Femur (tissue), 1 donor: ENCODE measurements at regions not wholly inside any gene's neighbourhood (a gene's known extent, or its start where the extent isn't known, plus 50 kb on each side); places are given as distances from the start of the nearest gene placed in this dataset.
A peak's percentile ranks its signal among the peaks of the same experiment; 100 is the strongest.
"Not testable (repeated sequence)": the region's sequence is repeated elsewhere in the genome, so short reads cannot be mapped to it uniquely, and the experiment has no call there.

ENCODE experiments used
- DNase-seq: peaks from one replicate; pipeline ENCODE4 v3.0.0-alpha.2; 2017

GRCh38 chr1:168826269-168826668, 97.3 kb upstream of the DPT start:
- no peak for DNase-seq

GRCh38 chr1:168827557-168827956, 98.6 kb upstream of the DPT start:
- no peak for DNase-seq

GRCh38 chr1:168829876-168830275, 100.9 kb upstream of the DPT start:
- DNase-seq: no peak

GRCh38 chr1:168830562-168830961, 101.6 kb upstream of the DPT start:
- no peak for DNase-seq

GRCh38 chr1:168832661-168833060, 103.7 kb upstream of the DPT start:
- peak; percentile 35 for DNase-seq

GRCh38 chr1:168833362-168833761, 104.4 kb upstream of the DPT start:
- DNase-seq: no peak

- DNase-seq: no peak
Measured at GRCh38 chr1:168833801-168834224, 104.8 kb upstream of the DPT start.

- no peak for DNase-seq
Measured at GRCh38 chr1:168834225-168834872, 105.3 kb upstream of the DPT start.

GRCh38 chr1:168835176-168835575, 106.2 kb upstream of the DPT start:
- DNase-seq: no peak

- no peak for DNase-seq
Measured at GRCh38 chr1:168835791-168836190, 106.8 kb upstream of the DPT start.

GRCh38 chr1:168836469-168836868, 107.5 kb upstream of the DPT start:
- no peak for DNase-seq

- not testable (repeated sequence) for DNase-seq
Measured at GRCh38 chr1:168837230-168837629, 108.2 kb upstream of the DPT start.

GRCh38 chr1:168842306-168842705, 113.3 kb upstream of the DPT start:
- no peak for DNase-seq

GRCh38 chr1:168842916-168843315, 113.9 kb upstream of the DPT start:
- no peak for DNase-seq

GRCh38 chr1:168843401-168843800, 114.4 kb upstream of the DPT start:
- DNase-seq: no peak

- DNase-seq: no peak
Measured at GRCh38 chr1:168843950-168844349, 114.9 kb upstream of the DPT start.

- DNase-seq: no peak
Measured at GRCh38 chr1:168845140-168845539, 116.1 kb upstream of the DPT start.

- DNase-seq: no peak
Measured at GRCh38 chr1:168848051-168848450, 119.0 kb upstream of the DPT start.

GRCh38 chr1:168861421-168862004, 132.5 kb upstream of the DPT start:
- no peak for DNase-seq

- DNase-seq: no peak
Measured at GRCh38 chr1:168863772-168864171, 134.8 kb upstream of the DPT start.

GRCh38 chr1:168864266-168864665, 135.3 kb upstream of the DPT start:
- DNase-seq: no peak

GRCh38 chr1:168865850-168866620, 137.0 kb upstream of the DPT start:
- DNase-seq: no peak

GRCh38 chr1:168867941-168868634, 139.1 kb upstream of the DPT start:
- no peak for DNase-seq

GRCh38 chr1:168871531-168871930, 142.5 kb upstream of the DPT start:
- no peak for DNase-seq
